OCI-LY1 (cell line): ENCODE measurements at regions not wholly inside any gene's neighbourhood (a gene's known extent, or its start where the extent isn't known, plus 50 kb on each side); places are given as distances from the start of the nearest gene placed in this dataset.

Experiments
- CTCF ChIP-seq: fragments of 200-600 bp; sonication (generic), shearing (Covaris generic); IDR thresholded peaks from 2 replicates; pipeline ENCODE4 v1.5.1; 2017; ENCODE audit warnings: mild to moderate bottlenecking, antibody characterized with exemption, low read length, moderate library complexity, mixed read lengths
- EZH2 ChIP-seq: fragments of 200-600 bp; sonication (generic), shearing (Covaris generic); IDR thresholded peaks from 2 replicates; pipeline ENCODE4 v1.8.0; 2017; ENCODE audit warnings: borderline replicate concordance, mixed run types, mild to moderate bottlenecking, antibody characterized with exemption, low read length, moderate library complexity, mixed read lengths

DNA sequence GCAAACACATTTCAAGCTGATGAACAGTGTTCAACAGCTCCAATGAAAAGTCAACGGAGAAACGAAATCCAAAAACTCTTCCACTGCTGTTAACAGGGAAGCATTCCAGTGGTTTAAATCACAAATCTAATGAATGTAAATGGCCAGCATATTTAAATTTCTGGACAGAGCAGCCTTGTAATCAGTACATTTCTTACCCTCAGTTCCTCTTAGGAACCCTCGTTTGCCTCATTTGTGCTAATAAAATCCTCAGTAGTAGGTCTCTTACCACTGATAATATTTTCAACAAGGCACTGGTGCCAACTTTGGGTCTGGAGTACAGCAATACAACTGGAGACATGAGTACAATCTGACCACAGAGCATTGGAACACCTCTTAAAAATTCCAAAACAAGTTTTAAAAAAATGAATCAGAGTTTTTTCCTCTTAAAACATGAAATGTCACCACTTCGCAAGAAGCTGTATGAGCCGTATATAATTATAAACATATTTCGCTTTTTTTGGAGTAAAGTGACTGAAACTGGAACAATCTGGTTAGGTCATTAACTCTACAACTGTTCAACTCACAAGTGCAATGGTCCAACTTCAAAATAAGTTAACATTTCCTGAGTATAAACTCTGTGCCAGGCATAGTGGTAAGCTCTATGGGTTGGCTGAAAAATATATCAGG lies 211.2 kb downstream of the CPEB2 start:
- TF ChIP-seq CTCF (no peak), EZH2 (no peak)
